Ectodermal cell (in vitro differentiated cells): ENCODE measurements at regions not wholly inside any gene's neighbourhood (a gene's known extent, or its start where the extent isn't known, plus 50 kb on each side); places are given as distances from the start of the nearest gene placed in this dataset.
A peak's percentile ranks its signal among the peaks of the same experiment; 100 is the strongest.

Experiments
- H3K27ac ChIP-seq: 2 replicates; pipeline ENCODE4 v1.7.0; 2013; ENCODE audit warnings: mild to moderate bottlenecking, low read depth, low read length; ENCODE audit not compliant: insufficient read depth, poor library complexity, severe bottlenecking
- H3K27me3 ChIP-seq: 2 replicates; pipeline ENCODE4 v1.7.0; 2013; ENCODE audit warnings: mild to moderate bottlenecking, low read length; ENCODE audit not compliant: insufficient read depth, control insufficient read depth, poor library complexity, severe bottlenecking
- H3K36me3 ChIP-seq: one replicate; pipeline ENCODE4 v1.7.0; 2013; ENCODE audit warnings: low read length; ENCODE audit not compliant: control insufficient read depth, insufficient read depth
- H3K4me1 ChIP-seq: one replicate; pipeline ENCODE4 v1.7.0; 2013; ENCODE audit warnings: low read length; ENCODE audit not compliant: control insufficient read depth, insufficient read depth
- H3K4me3 ChIP-seq: 2 replicates; pipeline ENCODE4 v1.7.0; 2013; ENCODE audit warnings: low read depth, low read length, control low read depth; ENCODE audit not compliant: insufficient read depth
- H3K9me3 ChIP-seq: 2 replicates; pipeline ENCODE4 v1.7.0; 2013; ENCODE audit warnings: mild to moderate bottlenecking, low read length, moderate library complexity; ENCODE audit not compliant: control insufficient read depth
- WGBS, 2 experiments: methylation state at CpG; one replicate each; pipeline ENCODE4 v1.1.7; 2013; ENCODE audit warnings: missing lambda C conversion rate in 2 of 2; 5-methylcytosine and 5-hydroxymethylcytosine counted together

DNA sequence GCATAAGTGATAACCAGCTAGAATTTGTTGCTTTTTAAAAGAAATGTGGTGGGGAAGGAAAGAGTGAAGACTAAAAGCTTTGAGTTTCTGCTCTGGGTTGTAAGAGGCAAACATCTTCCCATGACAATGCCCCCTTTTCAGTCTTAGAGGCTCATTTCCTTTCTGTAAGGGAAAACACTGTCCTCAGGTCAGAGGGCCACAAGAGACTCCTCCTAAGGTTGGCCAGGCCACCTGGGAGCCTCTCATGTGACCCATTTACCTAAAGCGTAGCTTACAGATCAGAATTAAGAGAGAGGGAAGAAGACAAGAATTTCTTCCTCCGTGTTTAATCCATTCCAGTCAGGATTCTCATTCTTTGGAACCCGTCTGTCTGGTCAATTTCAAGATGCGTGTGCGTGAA, 220.4 kb upstream of the HEY2 start:
- no peaks in the 10 kb centered on the region for H3K9me3 ChIP-seq
- H3K36me3 ChIP-seq, result no peaks in the 10 kb centered on the region
- H3K27ac ChIP-seq, result peak overlapping the region; percentile 79
- H3K4me3 ChIP-seq, result no peak overlapping the region
- peaks cover 34% of the 10 kb centered on the region for H3K4me1 ChIP-seq
- H3K27me3 ChIP-seq, result no peaks in the 10 kb centered on the region
- 71 to 72% methylated on average over 5 of the region's 5 CpGs for WGBS, 2 experiments

DNA sequence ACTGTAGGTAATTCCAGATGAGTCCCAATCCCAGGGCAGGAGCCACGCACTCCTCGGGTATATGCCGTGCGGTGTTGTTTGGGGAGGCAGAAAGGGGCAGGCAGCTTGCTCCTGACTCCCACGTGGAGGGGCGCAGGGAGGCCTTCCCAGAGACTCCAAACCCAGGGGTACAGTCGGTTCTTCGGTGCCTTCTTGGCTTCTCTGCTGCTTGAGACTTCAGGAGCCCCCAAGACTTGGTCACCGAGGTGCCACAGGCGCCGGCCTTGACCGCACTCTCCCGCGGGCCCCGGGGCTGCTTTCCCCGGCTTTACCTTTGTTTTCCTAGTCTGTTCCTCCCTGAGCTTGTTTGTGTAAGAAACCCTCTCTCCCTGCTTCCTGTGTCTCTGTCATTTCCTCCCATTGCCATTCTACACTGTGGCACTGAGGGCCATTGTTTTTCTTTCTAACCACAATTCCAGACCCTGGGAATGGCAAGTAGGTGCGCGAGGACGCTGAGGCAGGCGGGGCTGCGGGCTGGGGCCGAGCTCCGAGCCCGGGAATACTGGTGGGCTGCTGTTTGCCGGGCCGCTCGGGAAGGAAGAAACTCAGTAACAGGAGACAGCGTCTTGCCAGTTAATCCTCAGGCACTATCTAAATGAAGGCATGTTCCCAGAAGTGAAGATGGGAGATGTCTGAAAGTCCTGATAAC, 215.6 kb upstream of the HEY2 start:
- H3K9me3 ChIP-seq, result no peaks in the 10 kb centered on the region
- H3K4me1 ChIP-seq, result peaks cover 23% of the 10 kb centered on the region
- H3K27ac ChIP-seq, result no peak overlapping the region
- H3K4me3 ChIP-seq, result no peak overlapping the region
- WGBS, 2 experiments, result 46 to 47% methylated on average over 28 of the region's 28 CpGs
- H3K27me3 ChIP-seq, result peaks cover 4% of the 10 kb centered on the region
- H3K36me3 ChIP-seq, result no peaks in the 10 kb centered on the region

DNA sequence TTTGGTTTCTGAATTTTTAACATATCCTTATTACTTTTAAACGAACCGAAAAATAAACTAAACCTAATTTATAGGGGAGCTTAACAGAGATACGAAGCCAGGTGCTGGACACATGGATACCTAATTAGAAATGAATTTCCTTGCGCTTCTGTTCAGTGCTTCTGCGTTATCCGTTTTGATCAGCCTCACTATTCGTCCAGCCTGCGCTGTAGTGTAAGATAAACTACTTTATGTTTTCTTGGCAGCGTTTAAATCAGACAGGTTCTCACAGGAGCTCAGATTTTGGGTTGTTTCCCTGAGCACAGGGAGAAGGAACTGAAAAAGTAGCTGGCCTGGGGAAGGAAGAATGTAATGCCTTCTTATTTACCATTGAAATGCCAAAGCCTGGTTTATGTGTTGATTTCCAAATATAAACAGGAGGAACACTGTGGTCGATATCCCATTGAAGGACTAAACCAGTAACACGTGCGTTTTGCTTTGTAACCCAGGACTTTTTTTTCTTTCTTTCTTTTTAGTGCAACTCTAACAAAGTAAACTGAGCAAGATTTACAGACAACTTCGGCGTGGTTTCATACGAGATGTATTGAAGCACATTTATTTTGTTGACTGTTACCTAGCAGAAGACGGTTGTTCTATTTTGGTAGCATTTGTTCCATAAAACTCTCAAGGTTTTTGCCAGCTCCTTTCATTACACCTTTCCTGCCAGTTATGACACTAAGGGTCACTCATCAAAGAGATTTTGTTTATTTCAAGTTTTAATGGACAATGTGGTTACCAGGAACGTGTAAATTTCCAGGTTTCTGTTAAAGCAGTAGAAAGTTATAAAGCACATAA, 214.8 kb upstream of the HEY2 start:
- no peaks in the 10 kb centered on the region for H3K36me3 ChIP-seq
- peaks cover 4% of the 10 kb centered on the region for H3K27me3 ChIP-seq
- no peaks in the 10 kb centered on the region for H3K9me3 ChIP-seq
- peaks cover 15% of the 10 kb centered on the region for H3K4me1 ChIP-seq
- 91 to 92% methylated on average over 16 to 17 of the region's 17 CpGs for WGBS, 2 experiments
- no peak overlapping the region for H3K4me3 ChIP-seq
- no peak overlapping the region for H3K27ac ChIP-seq

DNA sequence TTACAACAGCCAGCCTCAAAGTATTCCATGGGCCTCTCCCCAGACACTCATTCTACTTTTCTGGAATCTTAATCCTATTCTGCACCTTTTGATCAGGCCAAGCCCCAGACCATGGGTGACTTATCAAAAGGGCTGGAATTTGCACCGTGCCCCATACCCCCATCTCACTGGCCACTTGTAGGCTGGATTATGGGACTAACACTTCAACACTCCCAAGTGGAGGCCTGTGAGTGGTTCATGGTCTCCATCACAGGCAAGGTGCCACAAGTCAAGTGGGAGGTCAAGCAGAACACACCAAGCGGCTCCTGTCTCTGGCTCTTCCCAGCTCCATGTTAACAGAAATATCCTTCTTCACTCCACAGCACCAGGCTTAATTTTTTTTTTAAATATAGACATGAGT, 212.3 kb upstream of the HEY2 start:
- no peaks in the 10 kb centered on the region for H3K9me3 ChIP-seq
- H3K36me3 ChIP-seq, result no peaks in the 10 kb centered on the region
- peaks cover 12% of the 10 kb centered on the region for H3K4me1 ChIP-seq
- WGBS, 2 experiments, result 85 to 92% methylated on average over 2 of the region's 2 CpGs
- no peak overlapping the region for H3K4me3 ChIP-seq
- no peak overlapping the region for H3K27ac ChIP-seq
- peaks cover 4% of the 10 kb centered on the region for H3K27me3 ChIP-seq

DNA sequence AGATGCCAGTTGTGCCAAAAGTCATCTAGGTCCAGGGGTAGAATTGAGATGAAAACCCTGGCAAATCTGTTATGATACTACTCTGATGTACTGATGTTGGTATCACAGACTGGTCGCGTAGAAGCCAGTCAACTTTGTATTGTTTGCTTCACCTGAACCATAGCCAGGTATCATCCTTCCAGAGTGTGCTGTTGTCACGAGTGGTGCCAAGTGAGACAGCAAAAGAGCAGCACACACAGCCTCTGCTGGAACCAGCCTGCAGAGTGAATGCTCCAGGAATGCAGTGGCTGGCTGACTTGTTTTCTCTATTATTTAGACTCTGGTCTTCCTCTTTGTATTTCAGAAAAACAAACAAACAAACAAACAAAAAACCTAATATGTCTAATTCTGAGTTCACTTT, 209.5 kb upstream of the HEY2 start:
- H3K27me3 ChIP-seq, result no peaks in the 10 kb centered on the region
- H3K9me3 ChIP-seq, result no peaks in the 10 kb centered on the region
- no peak overlapping the region for H3K4me3 ChIP-seq
- H3K27ac ChIP-seq, result no peak overlapping the region
- no peaks in the 10 kb centered on the region for H3K36me3 ChIP-seq
- 86 to 91% methylated on average over 3 of the region's 3 CpGs for WGBS, 2 experiments
- peaks cover 2% of the 10 kb centered on the region for H3K4me1 ChIP-seq

DNA sequence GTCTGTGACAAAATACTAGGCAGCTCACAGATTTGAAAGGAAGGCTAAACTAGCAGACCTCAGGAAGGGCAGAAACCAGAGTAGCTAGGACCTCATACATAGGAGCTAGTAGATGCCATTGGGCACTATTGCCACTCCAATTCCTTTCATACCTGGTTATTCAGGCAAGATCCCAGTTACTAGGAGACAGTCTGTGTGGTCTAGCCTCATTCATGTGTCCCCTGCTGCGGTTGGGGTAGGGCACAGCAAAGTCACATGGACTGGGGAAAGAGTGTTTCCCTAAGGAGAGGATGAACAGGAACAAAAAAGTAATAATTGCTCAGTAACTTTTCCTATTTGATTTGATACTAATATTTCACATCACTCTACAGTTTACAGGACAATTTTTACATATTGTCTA, 204.6 kb upstream of the HEY2 start:
- H3K27me3 ChIP-seq, result no peaks in the 10 kb centered on the region
- peaks cover 7% of the 10 kb centered on the region for H3K4me1 ChIP-seq
- no peaks in the 10 kb centered on the region for H3K36me3 ChIP-seq
- no peak overlapping the region for H3K27ac ChIP-seq
- WGBS, 2 experiments, result 56 to 60% methylated on average over 1 of the region's 1 CpG
- H3K4me3 ChIP-seq, result no peak overlapping the region
- no peaks in the 10 kb centered on the region for H3K9me3 ChIP-seq

DNA sequence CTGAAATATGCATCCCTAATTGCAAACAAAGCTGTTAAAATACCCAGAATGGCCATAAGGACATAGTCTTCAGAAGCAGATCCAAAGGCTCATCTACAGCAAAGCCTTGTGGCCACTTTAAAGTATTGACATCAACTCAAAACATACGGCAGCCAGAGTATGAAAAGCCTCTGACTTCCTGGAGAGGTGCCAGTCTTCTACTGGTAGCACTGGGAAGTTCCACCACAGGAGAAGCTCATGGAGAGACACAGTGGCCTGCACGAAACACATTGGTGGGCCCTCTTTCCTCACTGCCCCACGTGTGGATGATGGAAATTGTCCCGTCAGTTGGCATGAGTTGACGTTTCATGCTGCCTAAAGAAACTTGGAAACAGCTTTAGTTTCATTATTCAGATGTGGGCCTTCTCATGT, 202.6 kb upstream of the HEY2 start:
- WGBS, 2 experiments, result 90 to 93% methylated on average over 5 of the region's 5 CpGs
- H3K36me3 ChIP-seq, result no peaks in the 10 kb centered on the region

DNA sequence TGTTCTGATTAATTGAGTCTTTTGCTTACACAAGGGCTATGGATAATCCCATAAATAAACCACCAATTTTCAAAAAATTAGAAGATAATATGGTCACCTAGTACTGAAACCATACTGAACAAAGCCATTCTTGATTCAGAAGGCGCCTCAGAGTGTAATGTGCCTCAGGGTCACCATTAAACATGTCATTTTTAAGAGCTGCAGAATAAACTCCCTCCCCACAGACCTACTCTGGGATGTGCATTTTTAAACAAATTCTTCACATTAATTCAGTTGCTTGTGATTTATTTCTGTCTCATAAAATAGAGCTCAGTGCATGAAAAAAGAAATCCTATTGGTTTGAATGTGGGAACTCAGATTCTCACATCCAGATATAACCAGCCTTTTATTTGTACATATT, 202.1 kb upstream of the HEY2 start:
- no peaks in the 10 kb centered on the region for H3K9me3 ChIP-seq
- peaks cover 7% of the 10 kb centered on the region for H3K4me1 ChIP-seq
- H3K27ac ChIP-seq, result no peak overlapping the region
- H3K36me3 ChIP-seq, result no peaks in the 10 kb centered on the region
- no peaks in the 10 kb centered on the region for H3K27me3 ChIP-seq
- 89 to 100% methylated on average over 1 of the region's 1 CpG for WGBS, 2 experiments
- H3K4me3 ChIP-seq, result no peak overlapping the region

More for the DNA sequence above, 202.6 kb upstream of the HEY2 start:
- Histone ChIP-seq H3K27ac (no peak overlapping the region), H3K4me3 (no peak overlapping the region), H3K27me3 (no peaks in the 10 kb centered on the region), H3K9me3 (no peaks in the 10 kb centered on the region), H3K4me1 (peaks cover 7% of the 10 kb centered on the region)

DNA sequence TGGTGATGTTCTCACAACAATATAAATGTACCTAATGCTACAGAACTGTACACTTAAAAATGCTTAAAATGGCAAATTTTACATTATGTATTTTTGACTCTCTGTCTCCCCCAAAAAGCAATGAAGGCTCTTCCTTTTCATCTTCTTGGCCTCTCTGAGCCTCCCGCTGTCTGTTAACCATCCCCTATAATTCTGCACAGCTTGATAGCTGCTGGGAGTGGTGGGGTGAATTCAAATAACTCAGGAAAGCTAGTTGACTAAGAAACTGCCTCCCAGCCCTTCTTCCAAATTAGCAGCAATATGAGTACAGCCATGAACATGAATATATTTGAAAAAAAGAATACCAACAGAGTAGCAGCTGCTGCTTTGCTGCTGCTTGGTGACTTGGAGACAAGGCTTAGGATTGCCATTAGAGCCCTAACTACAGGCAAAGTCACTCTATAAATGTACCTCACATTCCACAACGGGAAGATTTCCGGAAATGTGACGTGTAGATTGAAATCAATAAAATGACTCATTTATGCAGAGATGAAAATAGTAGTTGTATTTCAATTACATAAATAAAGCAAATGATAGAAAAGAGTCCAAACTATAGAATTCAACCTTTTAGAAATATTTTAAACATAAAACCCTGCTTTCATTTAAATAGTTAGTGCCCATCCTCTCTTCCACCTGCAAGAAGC, 200.1 kb upstream of the HEY2 start:
- Histone ChIP-seq H3K27me3 (no peaks in the 10 kb centered on the region), H3K36me3 (no peaks in the 10 kb centered on the region), H3K4me3 (no peak overlapping the region), H3K9me3 (no peaks in the 10 kb centered on the region), H3K27ac (no peak overlapping the region), H3K4me1 (peaks cover 7% of the 10 kb centered on the region)
- WGBS, 2 experiments, result 27% methylated on average over 1 of the region's 4 CpGs; no CpG with 5 or more reads in 1 of the 2 experiments

DNA sequence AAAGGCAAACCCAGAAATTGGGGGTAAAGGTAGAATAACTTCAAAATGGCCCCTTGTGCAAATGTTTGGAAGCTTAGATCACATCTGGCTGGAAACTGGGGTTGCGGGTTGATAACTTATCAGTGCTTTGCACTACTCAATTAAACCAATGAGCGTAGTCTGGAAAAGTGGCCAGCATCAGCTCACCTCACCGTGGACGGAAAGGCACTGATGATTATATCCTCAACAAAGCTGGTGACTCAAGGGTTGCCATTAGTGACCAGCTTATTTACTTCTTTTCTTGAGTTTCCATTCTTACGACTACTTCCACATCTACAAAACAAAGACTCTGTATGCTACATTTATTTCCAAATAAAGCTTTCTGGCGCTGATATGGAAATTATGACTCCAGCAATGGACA, 198.5 kb upstream of the HEY2 start:
- 89 to 98% methylated on average over 6 of the region's 6 CpGs for WGBS, 2 experiments

More for the DNA sequence above, 198.5 kb upstream of the HEY2 start:
- H3K4me3 ChIP-seq, result no peak overlapping the region
- no peaks in the 10 kb centered on the region for H3K9me3 ChIP-seq
- H3K27ac ChIP-seq, result no peak overlapping the region
- H3K36me3 ChIP-seq, result no peaks in the 10 kb centered on the region
- H3K4me1 ChIP-seq, result peaks cover 2% of the 10 kb centered on the region
- no peaks in the 10 kb centered on the region for H3K27me3 ChIP-seq
